ENCODE measurements at regions not wholly inside any gene's neighbourhood (a gene's known extent, or its start where the extent isn't known, plus 50 kb on each side); places are given as distances from the start of the nearest gene placed in this dataset.

DNA sequence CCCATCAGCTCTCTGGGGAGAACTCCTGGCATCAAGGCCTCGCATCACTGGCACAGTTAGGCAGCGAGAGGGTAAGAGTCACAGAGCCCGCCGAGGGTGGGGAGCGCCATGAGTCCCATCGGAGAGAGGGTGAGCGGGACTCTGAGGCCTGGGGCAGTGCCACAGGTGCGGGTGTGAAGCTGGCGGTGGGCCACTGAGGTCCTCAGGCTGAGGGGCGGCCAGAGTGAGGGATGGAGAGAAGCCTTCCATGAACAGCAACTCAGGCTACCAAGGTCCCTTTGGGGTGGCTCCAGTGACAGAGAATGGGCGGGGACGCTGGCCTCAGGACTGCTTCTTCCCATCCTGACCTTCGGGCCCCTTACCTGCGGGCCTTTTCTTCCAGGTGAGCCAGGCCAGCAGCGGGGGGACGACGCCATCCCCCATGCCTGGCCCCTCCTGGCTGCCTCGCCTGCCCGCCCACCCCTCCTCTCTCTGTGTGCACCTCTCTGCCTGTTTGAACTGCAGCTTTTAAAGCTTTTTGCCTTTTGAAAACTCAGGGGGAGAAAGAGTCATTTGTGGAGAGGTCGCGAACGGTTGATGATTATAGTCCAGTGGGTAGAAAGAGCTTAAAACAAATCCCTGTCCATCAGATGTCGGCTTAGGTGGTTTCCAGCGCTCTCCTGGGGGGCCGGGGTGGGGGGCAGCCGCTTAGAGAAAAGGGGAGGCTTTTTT lies 149.3 kb upstream of the GSE1 start:
- Histone ChIP-seq H3K9me3 (ENCODE audit: control insufficient read depth, insufficient read depth, low read length) (no peaks in the 10 kb centered on the region), H2AK9ac (replicated peaks; ENCODE audit: low read depth, low read length, poor library complexity) (no peak overlapping the region), H3K23ac (ENCODE audit: low read depth, low read length) (no peak overlapping the region), H2BK15ac (ENCODE audit: low read depth, low read length) (no peak overlapping the region), H3K4ac (ENCODE audit: low read depth, low read length) (no peak overlapping the region), H3K4me2 (ENCODE audit: low read depth, low read length) (no peak overlapping the region), H3K9me1 (ENCODE audit: insufficient read depth, low read length) (peaks cover 17% of the 10 kb centered on the region), H2BK20ac (ENCODE audit: low read depth, low read length) (no peak overlapping the region), H4K20me1 (ENCODE audit: insufficient read depth, low read length) (peaks cover 81% of the 10 kb centered on the region), H3K4me3 (ENCODE audit: insufficient read depth, low read depth, low read length) (no peak overlapping the region), H3K4me1 (ENCODE audit: control insufficient read depth, insufficient read depth, low read length) (peaks cover 33% of the 10 kb centered on the region), H3K9ac (ENCODE audit: low read depth, low read length) (no peak overlapping the region), H3K27ac (ENCODE audit: insufficient read depth, low read length) (no peak overlapping the region), H3K36me3 (ENCODE audit: control insufficient read depth, insufficient read depth, low read length) (no peaks in the 10 kb centered on the region), H2BK120ac (ENCODE audit: low read depth, low read length) (no peak overlapping the region), H2AK5ac (ENCODE audit: low read depth, low read length) (no peak overlapping the region), H2BK5ac (ENCODE audit: low read depth, low read length, poor library complexity, severe bottlenecking) (no peak overlapping the region), H3K56ac (ENCODE audit: extremely low read depth, insufficient read depth, low read length) (no peak overlapping the region), H3K27me3 (ENCODE audit: control insufficient read depth, insufficient read depth, low read length) (no peaks in the 10 kb centered on the region), H3K79me1 (ENCODE audit: low read depth in 1 of 2, low read length in 2 of 2) (peaks cover 6 to 42% of the 10 kb centered on the region in 2 experiments), H3K18ac (ENCODE audit: low read depth, low read length) (no peak overlapping the region), H2AFZ (replicated peaks; ENCODE audit: low read length, poor library complexity) (no peak overlapping the region), H3K14ac (replicated peaks; ENCODE audit: low read depth, low read length) (no peak overlapping the region), H4K8ac (ENCODE audit: low read depth in 2 of 2, low read length in 2 of 2) (no peak overlapping the region), H4K91ac (ENCODE audit: insufficient read depth, low read depth, low read length) (no peak overlapping the region), H4K5ac (ENCODE audit: low read depth, low read length) (no peak overlapping the region)
- CTCF ChIA-PET = no interaction called here
- in situ Hi-C loops (cut with MboI; ENCODE audit: low sequenced_read_pairs) (no loop called here), dilution Hi-C loops (cut with HindIII; ENCODE audit: low sequenced_read_pairs, unreplicated experiment) (no loop called here), intact Hi-C loops (cut with micrococcal nuclease) (no loop called here)
- DNase-seq = no peak
- POLR2A ChIA-PET (ENCODE audit: unreplicated experiment) = no interaction called here
- BruUV-seq (replicated peaks) = no TSS peak
- 100% methylated on average over 9 of the region's 26 CpGs; no CpG with 5 or more reads in 1 of the 2 experiments for WGBS, 2 experiments (ENCODE audit: extremely low coverage in 2 of 2, insufficient read length in 1 of 2)
- no peak for ATAC-seq (ENCODE audit: low read depth)
- TF ChIP-seq POLR2A (IDR thresholded peaks at IDR 0.05; ENCODE audit: low read depth, low read length) = no peak
- TF ChIP-seq RAD21 (IDR thresholded peaks at IDR 0.05; ENCODE audit: low read length) = no peak
- no peak for TF ChIP-seq RCOR1 (IDR thresholded peaks at IDR 0.05; ENCODE audit: insufficient replicate concordance, low read length)
- no peak for TF ChIP-seq MAZ (IDR thresholded peaks at IDR 0.05; ENCODE audit: borderline replicate concordance, low read depth, low read length)
- TF ChIP-seq CTCF (conservative IDR thresholded peaks at IDR 0.05; ENCODE audit: low read depth, low read length) = no peak
- TF ChIP-seq CHD1 (IDR thresholded peaks at IDR 0.05; ENCODE audit: low read depth, low read length) = no peak
- TF ChIP-seq MAFK (IDR thresholded peaks at IDR 0.05; ENCODE audit: low read depth, low read length) = no peak
- TF ChIP-seq, protein P1, sequence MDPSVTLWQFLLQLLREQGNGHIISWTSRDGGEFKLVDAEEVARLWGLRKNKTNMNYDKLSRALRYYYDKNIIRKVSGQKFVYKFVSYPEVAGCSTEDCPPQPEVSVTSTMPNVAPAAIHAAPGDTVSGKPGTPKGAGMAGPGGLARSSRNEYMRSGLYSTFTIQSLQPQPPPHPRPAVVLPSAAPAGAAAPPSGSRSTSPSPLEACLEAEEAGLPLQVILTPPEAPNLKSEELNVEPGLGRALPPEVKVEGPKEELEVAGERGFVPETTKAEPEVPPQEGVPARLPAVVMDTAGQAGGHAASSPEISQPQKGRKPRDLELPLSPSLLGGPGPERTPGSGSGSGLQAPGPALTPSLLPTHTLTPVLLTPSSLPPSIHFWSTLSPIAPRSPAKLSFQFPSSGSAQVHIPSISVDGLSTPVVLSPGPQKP (IDR thresholded peaks at IDR 0.05; ENCODE audit: borderline replicate concordance, low read depth, low read length) = no peak
- no peak for TF ChIP-seq NFE2L2 (IDR thresholded peaks at IDR 0.05; ENCODE audit: low read depth, low read length)
- TF ChIP-seq BHLHE40 (IDR thresholded peaks at IDR 0.05; ENCODE audit: low read depth, low read length) = no peak
- no peak for TF ChIP-seq RFX5 (IDR thresholded peaks at IDR 0.05; ENCODE audit: low read depth, low read length)
- TF ChIP-seq MXI1 (IDR thresholded peaks at IDR 0.05; ENCODE audit: borderline replicate concordance, low read depth, low read length) = no peak
- TF ChIP-seq, protein P2, sequence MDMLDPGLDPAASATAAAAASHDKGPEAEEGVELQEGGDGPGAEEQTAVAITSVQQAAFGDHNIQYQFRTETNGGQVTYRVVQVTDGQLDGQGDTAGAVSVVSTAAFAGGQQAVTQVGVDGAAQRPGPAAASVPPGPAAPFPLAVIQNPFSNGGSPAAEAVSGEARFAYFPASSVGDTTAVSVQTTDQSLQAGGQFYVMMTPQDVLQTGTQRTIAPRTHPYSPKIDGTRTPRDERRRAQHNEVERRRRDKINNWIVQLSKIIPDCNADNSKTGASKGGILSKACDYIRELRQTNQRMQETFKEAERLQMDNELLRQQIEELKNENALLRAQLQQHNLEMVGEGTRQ (IDR thresholded peaks at IDR 0.05; ENCODE audit: low read depth, low read length) = no peak
- TF ChIP-seq FOS (IDR thresholded peaks at IDR 0.05; ENCODE audit: low read depth, low read length) = no peak
- no peak for TF ChIP-seq CEBPB (IDR thresholded peaks at IDR 0.05; ENCODE audit: low read depth, low read length)

Measured in IMR-90 (cell line).